DMS79 (cell line): ENCODE measurements at regions not wholly inside any gene's neighbourhood (a gene's known extent, or its start where the extent isn't known, plus 50 kb on each side); places are given as distances from the start of the nearest gene placed in this dataset.
"Not testable (repeated sequence)": the region's sequence is repeated elsewhere in the genome, so short reads cannot be mapped to it uniquely, and the experiment has no call there.

ENCODE experiments used
- DNase-seq: peaks from one replicate; lab custom pipeline; 2025; lab: John Stamatoyannopoulos, UW

DNA sequence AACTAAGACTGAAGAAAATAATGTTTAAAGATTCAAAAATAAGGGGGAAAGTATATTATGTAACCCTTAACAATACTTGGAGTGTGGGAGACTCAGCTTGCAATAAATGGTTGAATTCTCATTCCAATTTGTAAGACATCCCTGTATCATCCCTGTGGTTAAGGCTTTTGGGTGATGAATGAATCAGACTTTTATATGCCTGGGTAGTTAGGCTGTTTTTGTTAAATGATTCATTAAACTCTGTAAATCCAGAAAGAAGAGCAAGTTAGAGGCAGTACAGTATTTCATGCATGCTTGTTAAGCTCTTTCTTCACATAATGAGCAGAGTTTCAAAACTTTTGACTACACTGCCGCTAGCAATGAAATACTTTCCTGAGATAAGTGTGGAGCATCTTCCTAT, 948.8 kb downstream of the SOCS6 start:
- no peak for DNase-seq

- DNase-seq: no peak
Measured at GRCh38 chr18:71233177-71233576, 944.3 kb downstream of the SOCS6 start.

- DNase-seq: no peak
Measured at GRCh38 chr18:71223486-71223885, 934.6 kb downstream of the SOCS6 start.

- DNase-seq: no peak
Measured at GRCh38 chr18:71221405-71221804, 932.6 kb downstream of the SOCS6 start.

DNA sequence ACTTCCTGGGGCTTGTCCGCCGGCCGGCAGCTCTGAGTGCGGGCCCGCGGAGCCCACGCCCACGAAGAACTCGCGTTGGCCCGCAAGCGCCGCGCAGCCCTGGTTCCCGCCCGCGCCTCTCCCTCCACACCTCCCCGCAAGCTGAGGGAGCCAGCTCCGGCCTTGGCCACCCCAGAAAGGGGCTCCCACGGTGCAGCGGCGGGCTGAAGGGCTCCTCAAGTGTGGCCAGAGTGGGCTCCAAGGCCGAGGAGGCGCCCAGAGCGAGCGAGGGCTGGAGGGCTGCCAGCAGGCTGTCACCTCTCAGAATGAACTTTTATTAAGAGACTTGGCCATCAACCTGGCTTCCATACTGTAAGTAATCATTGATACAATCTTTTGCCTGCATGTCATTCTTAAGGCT, 923.9 kb downstream of the SOCS6 start:
- not testable (repeated sequence) for DNase-seq

DNA sequence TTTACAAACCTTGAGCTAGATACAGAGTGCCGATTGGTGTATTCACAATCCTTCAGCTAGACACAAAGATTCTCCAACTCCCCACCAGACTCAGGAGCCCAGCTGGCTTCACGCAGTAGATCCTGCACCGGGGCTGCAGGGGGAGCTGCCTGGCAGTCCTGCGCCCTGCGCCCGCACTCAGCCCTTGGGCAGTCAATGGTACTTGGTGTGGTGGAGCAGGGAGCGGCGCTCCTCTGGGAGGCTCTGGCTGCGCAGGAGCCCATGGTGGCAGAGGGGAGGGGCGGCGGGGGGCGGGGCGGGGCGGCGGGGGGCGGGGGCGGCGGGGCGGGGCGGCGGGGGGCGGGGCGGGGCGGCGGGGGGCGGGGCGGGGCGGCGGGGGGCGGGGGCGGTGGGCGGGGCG, 923.4 kb downstream of the SOCS6 start:
- no peak for DNase-seq

GRCh38 chr18:71209944-71210343, 921.1 kb downstream of the SOCS6 start:
- no peak for DNase-seq

DNA sequence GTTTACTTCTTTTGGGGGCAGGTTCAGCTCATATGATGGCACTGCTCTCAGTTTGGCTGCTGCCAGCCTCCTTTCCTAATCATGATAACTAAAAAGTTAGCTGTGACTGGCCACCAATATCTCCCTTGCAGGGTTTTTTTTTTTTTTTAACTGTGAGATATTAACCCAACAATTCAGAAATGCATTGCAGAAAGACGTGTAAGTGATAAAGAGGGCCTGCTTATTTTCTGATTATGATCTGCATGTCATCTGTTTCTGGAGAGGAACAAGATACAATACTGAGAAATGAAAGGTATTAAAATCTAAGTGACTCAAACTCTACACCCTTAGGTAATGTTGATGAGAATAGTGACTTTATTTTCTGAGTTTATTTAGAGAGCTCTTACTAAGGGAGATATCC, 905.6 kb downstream of the SOCS6 start:
- DNase-seq: no peak

- DNase-seq: no peak
Measured at GRCh38 chr18:71189581-71189980, 900.7 kb downstream of the SOCS6 start.

DNA sequence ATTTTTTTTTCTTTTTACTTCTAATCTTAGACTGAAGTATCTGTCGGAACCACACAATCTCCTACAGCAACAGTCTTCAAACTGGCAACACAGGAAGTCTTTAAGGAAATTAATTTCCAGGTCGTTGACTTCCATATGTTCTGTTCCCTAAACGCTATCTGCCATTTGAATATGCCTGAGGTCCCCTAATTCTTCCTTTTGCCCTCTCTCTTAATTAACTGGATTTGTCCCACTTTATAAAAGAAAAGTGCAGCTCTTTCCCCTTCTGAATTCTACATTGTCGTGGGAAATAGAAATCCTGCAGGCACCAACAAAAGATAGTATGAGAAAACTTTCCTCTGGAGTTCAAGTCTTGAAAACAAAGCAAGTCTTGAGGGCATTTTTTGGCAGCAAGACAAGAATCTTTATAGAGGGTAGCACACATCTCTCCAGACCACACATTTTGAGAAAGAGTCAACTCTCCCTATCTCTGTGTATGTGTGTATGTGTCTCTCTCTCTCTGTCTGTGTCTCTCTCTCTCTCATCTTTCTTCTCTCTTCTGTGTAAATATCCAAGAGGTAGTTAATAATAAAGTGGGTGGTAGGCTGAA, 879.8 kb downstream of the SOCS6 start:
- DNase-seq: no peak

DNA sequence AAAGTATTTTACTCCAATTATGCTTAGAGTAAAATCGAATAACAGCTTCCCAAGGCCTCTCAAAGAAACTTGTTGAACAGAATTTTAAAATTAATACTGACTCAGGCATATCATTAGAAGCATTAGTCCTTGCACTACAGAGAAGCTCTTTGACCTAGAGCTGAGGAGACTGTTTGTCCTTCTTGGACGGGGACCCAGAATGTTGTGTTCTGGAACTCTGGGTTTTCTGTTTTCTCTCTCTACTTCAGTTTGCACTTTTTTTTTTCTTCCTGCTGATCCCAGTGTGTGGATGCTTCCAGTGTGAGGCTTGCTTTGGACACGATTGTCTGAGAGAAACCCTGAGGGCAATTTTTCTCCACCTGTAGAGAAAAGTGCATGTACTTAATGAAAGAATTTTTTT, 847.6 kb downstream of the SOCS6 start:
- no peak for DNase-seq

DNA sequence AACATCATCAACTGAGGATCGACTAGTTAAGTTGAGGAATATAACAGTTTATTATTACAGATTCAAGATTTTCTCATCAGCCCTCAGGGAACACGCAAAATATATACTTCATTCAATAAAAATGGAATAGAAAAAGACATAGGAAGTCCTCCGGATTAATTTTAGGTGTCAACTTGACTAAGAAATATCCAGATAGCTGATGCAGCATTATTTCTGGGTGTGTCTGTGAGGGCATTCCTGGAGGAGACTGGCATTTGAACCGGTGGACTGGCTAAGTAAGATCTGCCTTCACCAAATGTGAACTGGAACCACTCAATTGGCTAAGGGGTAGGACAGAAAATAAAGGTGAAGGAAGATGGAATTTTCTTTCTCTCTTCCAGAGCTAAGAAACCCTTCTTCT, 845.3 kb downstream of the SOCS6 start:
- DNase-seq: no peak

GRCh38 chr18:71131918-71132317, 843.1 kb downstream of the SOCS6 start:
- DNase-seq: no peak

DNA sequence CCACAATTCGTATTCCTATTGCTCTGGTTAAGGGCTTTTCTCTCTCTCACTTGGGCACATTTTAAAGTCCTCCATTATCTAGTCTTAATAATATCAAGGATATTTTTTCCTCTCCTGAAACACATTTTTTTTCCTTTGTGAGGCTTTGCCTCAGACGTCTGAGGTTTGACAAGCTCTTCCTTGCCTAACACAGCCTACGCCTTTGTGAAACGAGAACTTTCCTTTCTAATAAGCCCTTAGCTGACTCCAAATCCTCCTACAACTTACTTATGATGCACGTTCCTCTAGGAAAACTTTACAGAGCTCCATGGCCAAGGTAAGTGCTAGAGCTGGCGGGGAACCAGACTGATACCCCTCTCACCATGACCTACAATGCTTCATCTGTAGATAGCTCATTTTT, 841.5 kb downstream of the SOCS6 start:
- no peak for DNase-seq

DNA sequence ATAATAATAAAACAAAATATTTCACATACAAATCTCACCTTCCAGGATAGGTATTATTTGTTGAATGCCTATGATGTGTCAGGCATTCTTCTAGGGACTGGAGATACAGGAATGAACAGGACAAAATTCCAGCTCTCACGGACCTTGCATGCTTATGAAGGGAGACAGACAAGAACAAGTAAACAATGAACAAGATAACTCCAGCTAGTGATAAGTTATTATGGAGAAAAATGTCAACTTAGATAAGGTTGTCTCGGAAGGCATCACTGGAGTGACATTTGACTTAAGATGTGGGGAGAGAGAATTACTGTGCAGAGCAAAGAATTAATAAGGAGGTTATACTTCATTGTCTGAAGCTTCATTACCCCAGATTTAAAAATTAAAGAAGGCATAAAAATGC, 836.7 kb downstream of the SOCS6 start:
- DNase-seq: no peak

GRCh38 chr18:71116535-71116934, 827.7 kb downstream of the SOCS6 start:
- no peak for DNase-seq

- no peak for DNase-seq
Measured at GRCh38 chr18:71115261-71115660, 826.4 kb downstream of the SOCS6 start.

DNA sequence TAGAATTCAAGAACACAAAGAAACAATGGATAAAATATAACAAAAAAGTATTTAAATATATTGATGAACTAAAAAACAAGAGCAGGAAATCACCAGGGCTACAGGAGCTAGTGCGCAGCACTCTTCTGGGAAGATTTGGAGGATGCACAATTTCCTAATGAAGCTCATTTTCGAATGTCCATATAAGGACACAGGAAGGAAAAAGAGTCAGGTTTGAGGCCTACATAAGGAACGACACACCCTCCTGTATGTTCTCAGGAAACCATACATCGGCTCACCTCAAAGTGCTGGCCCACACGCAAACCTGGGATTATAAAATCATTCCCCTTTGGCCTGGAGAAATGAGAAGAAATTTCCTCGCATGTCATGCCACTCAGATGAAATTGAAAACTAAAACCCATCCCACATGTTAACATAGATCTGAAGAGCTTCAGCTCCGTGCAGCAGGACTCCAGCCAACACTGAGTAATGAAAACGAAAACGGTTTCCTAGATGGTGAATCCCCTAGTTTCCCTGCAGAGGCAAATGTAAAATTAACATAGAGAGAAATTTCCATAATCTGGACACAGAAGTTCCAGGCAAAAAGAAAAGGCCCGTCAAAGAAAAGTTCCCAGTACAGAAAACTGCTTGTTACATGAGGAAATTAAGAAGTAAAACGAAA, 825.8 kb downstream of the SOCS6 start:
- DNase-seq: no peak

- DNase-seq: no peak
Measured at GRCh38 chr18:71107244-71107643, 818.4 kb downstream of the SOCS6 start.

- no peak for DNase-seq
Measured at GRCh38 chr18:71106701-71107100, 817.9 kb downstream of the SOCS6 start.

- DNase-seq: no peak
Measured at GRCh38 chr18:71105994-71106546, 817.2 kb downstream of the SOCS6 start.

GRCh38 chr18:71105078-71105819, 816.4 kb downstream of the SOCS6 start:
- DNase-seq: no peak

- DNase-seq: peak; percentile 83
Measured at GRCh38 chr18:71079606-71080005, 790.8 kb downstream of the SOCS6 start.
